Stimulated activated naive CD8-positive, alpha-beta T cell treated with anti-CD3 and anti-CD28 coated beads, Interleukin-15, Interleukin-2, amounts not matched to agents 100 ng/mL and 50 ng/mL, for 24 hours (primary cell): ENCODE measurements at regions not wholly inside any gene's neighbourhood (a gene's known extent, or its start where the extent isn't known, plus 50 kb on each side); places are given as distances from the start of the nearest gene placed in this dataset.

Experiments
- H3K27ac Mint-ChIP-seq: one replicate; pipeline ENCODE4 v1.8.0; 2021; ENCODE audit warnings: mild to moderate bottlenecking, mixed read lengths
- H3K27me3 Mint-ChIP-seq: one replicate; pipeline ENCODE4 v1.8.0; 2021; ENCODE audit warnings: mixed read lengths
- H3K36me3 Mint-ChIP-seq: one replicate; pipeline ENCODE4 v1.8.0; 2021; ENCODE audit warnings: low read depth, mixed read lengths
- H3K4me1 Mint-ChIP-seq: one replicate; pipeline ENCODE4 v1.8.0; 2021; ENCODE audit warnings: low read depth, mixed read lengths
- H3K4me3 Mint-ChIP-seq: one replicate; pipeline ENCODE4 v1.8.0; 2021; ENCODE audit warnings: mild to moderate bottlenecking, mixed read lengths
- H3K9me3 Mint-ChIP-seq: one replicate; pipeline ENCODE4 v1.8.0; 2021; ENCODE audit warnings: mixed read lengths

DNA sequence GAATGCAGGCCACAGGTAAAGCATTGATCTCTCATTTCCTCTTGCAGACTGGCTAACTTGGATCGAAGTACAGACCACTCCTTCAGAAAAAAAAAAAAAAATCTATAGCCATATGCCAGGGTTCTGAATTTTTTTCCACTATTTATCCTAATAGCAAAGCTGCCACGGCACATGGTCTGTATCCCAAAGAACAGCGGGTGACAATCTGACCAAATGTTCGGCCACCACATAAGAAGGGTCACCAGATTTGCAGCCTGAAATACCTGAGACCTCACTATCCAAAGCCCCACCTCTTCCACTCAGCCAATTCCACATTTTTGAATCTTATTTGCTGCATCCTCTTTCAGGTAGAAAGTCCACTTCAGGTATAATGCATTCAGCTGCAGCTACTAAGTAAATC lies 55.6 kb upstream of the RGS7 start:
- no peak overlapping the region for H3K27ac Mint-ChIP-seq

DNA sequence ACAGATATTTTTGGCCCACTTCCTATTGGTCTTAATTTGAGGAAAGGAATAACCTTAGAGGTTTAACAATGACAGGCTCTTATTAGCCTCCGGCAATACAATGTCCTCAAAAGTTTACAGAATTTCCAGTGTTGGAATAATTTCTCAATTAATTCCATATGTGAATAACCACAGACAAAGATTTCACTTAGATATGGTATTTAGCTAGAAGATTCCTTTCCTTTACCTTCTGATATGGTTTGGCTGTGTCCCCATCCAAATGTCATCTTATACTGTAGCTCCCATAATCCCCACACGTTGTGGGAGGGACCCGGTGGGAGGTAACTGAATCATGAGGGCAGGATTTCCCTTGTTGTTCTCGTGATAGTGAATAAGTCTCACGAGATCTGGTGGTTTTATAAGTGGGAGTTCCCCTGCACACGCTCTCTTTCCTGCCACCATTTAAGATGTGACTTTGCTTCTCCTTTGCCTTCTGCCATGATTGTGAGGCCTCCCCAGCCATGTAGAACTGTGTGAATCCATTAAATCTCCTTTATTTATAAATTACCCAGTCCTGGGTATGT lies 54.9 kb upstream of the RGS7 start:
- Mint-ChIP-seq H3K27ac (no peak overlapping the region), H3K9me3 (no peaks in the 10 kb centered on the region), H3K36me3 (no peaks in the 10 kb centered on the region), H3K4me1 (no peaks in the 10 kb centered on the region), H3K27me3 (peaks cover 18% of the 10 kb centered on the region), H3K4me3 (no peak overlapping the region)

More for the DNA sequence above, 55.6 kb upstream of the RGS7 start:
- Mint-ChIP-seq H3K4me1 (no peaks in the 10 kb centered on the region), H3K9me3 (no peaks in the 10 kb centered on the region), H3K4me3 (no peak overlapping the region), H3K36me3 (no peaks in the 10 kb centered on the region), H3K27me3 (peaks cover 20% of the 10 kb centered on the region)

DNA sequence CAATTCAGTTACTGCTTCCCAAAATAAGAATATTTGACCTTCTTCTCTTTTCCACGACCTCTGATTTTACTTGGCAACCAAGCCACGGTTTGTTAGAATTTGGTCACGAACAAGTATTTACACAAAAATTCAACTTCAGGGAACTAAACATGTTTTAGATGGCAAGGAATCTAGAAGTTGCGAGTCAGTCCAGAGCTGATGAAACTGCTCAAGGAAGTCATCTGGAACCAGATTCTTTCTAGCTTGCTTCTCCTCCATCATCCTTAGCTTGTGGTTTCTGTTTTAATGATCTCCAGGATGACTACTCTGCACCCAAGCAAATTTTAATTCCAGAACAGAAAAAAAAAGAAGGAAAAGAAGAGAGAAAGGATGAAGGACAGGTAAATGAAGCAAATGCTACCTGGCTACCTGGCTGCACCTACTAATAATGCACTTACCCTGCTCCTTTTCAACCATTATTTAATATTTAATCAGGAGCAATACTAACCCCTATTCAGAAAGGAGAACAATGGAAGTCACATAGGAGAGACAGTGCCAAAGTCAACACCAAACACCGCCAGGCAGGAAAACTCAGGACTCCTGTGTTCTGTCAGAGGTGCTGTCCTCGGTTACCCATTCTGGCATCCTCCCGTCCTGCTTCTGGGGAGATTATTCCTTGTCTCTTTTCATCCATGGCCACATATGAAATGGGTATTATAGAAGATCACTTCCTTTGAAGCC lies 54.2 kb upstream of the RGS7 start:
- Mint-ChIP-seq H3K4me3 (no peak overlapping the region), H3K4me1 (no peaks in the 10 kb centered on the region), H3K9me3 (no peaks in the 10 kb centered on the region), H3K27ac (no peak overlapping the region), H3K36me3 (no peaks in the 10 kb centered on the region), H3K27me3 (peaks cover 18% of the 10 kb centered on the region)

DNA sequence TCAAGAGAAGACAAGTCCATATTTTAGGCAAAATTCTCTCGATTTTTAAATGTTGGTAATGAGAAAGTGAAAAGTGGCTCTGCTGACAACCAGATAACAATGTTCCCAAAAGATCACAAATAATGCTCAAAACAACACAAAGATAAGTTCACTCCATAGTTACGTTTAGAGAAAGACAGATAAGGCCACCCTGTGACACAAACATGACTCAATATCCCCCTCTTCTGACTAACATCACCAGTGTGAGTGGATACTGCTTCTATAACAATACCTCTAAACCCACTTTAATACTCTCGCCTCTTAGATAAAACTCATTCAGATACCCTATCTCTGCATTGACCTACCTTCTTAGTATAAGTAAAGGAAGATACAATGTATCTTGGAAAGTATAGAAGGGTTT lies 51.2 kb upstream of the RGS7 start:
- H3K27ac Mint-ChIP-seq, result no peak overlapping the region
- H3K4me3 Mint-ChIP-seq, result no peak overlapping the region
- peaks cover 19% of the 10 kb centered on the region for H3K27me3 Mint-ChIP-seq
- no peaks in the 10 kb centered on the region for H3K9me3 Mint-ChIP-seq
- H3K4me1 Mint-ChIP-seq, result no peaks in the 10 kb centered on the region
- H3K36me3 Mint-ChIP-seq, result no peaks in the 10 kb centered on the region
